ENCODE measurements at regions not wholly inside any gene's neighbourhood (a gene's known extent, or its start where the extent isn't known, plus 50 kb on each side); places are given as distances from the start of the nearest gene placed in this dataset.

DNA sequence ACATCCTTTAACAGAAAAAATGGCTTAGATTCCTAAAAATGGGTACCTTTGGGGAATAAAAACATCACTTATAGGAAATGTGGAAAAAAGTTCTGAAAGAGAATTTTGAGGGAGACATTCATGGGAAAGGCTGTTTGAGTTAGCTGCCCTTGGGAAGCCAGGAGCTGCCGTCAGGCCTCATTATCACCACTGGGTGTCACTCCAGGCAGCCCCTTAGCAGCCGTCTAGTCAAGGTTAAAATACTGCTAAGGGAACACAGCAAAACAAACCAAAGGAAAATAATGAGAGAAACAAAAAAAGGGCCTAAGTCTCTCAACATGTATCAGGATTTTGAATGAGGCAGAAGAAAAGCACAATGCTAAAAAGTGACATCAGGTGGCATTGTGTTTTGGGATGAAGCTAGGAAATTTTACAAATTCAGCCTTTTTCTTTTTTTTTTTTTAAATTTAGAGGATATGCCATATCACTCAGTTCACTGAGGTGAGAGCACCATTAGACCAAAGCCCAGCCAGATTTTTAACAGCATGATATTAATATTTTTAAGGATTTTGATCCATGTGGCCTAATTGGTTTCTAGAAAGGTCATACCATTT, 235.3 kb downstream of the GPAT3 start:
- H3K9me2 ChIP-seq (replicated peaks; ENCODE audit: insufficient read depth, low read length), result no peaks in the 10 kb centered on the region
- no peak overlapping the region for H3K27ac ChIP-seq (ENCODE audit: low read depth, low read length)
- no peaks in the 10 kb centered on the region for H3F3A ChIP-seq (ENCODE audit: insufficient read depth)
- no peak overlapping the region for H3K9ac ChIP-seq (ENCODE audit: low read length)
- H3K9me3 ChIP-seq (ENCODE audit: insufficient read depth, low read length), result no peaks in the 10 kb centered on the region
- H3K4me3 ChIP-seq (ENCODE audit: insufficient read depth, low read length, poor library complexity, severe bottlenecking), result no peak overlapping the region
- H3K79me2 ChIP-seq (ENCODE audit: insufficient read depth, low read length), result no peaks in the 10 kb centered on the region
- no peak for TF ChIP-seq EZH2phosphoT487 (conservative IDR thresholded peaks at IDR 0.05; ENCODE audit: low read length)
- TF ChIP-seq, protein P1, sequence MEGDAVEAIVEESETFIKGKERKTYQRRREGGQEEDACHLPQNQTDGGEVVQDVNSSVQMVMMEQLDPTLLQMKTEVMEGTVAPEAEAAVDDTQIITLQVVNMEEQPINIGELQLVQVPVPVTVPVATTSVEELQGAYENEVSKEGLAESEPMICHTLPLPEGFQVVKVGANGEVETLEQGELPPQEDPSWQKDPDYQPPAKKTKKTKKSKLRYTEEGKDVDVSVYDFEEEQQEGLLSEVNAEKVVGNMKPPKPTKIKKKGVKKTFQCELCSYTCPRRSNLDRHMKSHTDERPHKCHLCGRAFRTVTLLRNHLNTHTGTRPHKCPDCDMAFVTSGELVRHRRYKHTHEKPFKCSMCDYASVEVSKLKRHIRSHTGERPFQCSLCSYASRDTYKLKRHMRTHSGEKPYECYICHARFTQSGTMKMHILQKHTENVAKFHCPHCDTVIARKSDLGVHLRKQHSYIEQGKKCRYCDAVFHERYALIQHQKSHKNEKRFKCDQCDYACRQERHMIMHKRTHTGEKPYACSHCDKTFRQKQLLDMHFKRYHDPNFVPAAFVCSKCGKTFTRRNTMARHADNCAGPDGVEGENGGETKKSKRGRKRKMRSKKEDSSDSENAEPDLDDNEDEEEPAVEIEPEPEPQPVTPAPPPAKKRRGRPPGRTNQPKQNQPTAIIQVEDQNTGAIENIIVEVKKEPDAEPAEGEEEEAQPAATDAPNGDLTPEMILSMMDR (IDR thresholded peaks at IDR 0.05; ENCODE audit: insufficient read depth, low read length, poor library complexity, severe bottlenecking), result no peak
- no peak overlapping the region for H2AFZ ChIP-seq (ENCODE audit: low read depth, low read length, severe bottlenecking)
- H3K27me3 ChIP-seq (ENCODE audit: low read length), result no peaks in the 10 kb centered on the region
- H3K36me3 ChIP-seq (ENCODE audit: low read length), result no peaks in the 10 kb centered on the region
- no peaks in the 10 kb centered on the region for H4K20me1 ChIP-seq (ENCODE audit: low read depth, low read length)
- H3K4me2 ChIP-seq (ENCODE audit: low read depth, low read length, poor library complexity, severe bottlenecking), result no peak overlapping the region

DNA sequence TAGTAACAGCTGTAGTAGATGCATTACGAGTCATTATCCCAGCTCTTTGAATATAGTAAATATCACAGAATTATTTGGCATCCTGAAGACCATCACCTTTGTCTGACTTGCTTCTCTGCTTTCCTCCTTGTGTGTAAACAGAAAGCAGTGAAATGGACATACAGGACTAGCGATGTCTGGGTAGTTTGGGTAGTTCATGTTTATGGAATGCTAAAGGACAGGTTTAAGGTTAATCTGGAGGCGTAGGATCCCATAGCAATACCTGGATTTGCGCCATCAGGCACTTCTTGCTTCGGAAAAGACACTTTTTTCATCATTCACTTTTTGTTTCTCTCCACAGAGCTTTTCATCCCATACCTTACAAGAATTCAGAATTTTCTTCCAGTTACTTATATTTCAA, 232.2 kb downstream of the GPAT3 start:
- no peaks in the 10 kb centered on the region for H4K20me1 ChIP-seq (ENCODE audit: low read depth, low read length)
- H2AFZ ChIP-seq (ENCODE audit: low read depth, low read length, severe bottlenecking), result no peak overlapping the region
- no peak overlapping the region for H3K9ac ChIP-seq (ENCODE audit: low read length)
- H3F3A ChIP-seq (ENCODE audit: insufficient read depth), result no peaks in the 10 kb centered on the region
- no peaks in the 10 kb centered on the region for H3K79me2 ChIP-seq (ENCODE audit: insufficient read depth, low read length)
- no peaks in the 10 kb centered on the region for H3K27me3 ChIP-seq (ENCODE audit: low read length)
- TF ChIP-seq, protein P1 (IDR thresholded peaks at IDR 0.05; ENCODE audit: insufficient read depth, low read length, poor library complexity, severe bottlenecking), result no peak
- no peak for TF ChIP-seq EZH2phosphoT487 (conservative IDR thresholded peaks at IDR 0.05; ENCODE audit: low read length)
- no peaks in the 10 kb centered on the region for H3K9me3 ChIP-seq (ENCODE audit: insufficient read depth, low read length)
- H3K36me3 ChIP-seq (ENCODE audit: low read length), result no peaks in the 10 kb centered on the region
- H3K4me3 ChIP-seq (ENCODE audit: insufficient read depth, low read length, poor library complexity, severe bottlenecking), result no peak overlapping the region
- no peaks in the 10 kb centered on the region for H3K9me2 ChIP-seq (replicated peaks; ENCODE audit: insufficient read depth, low read length)
- H3K4me2 ChIP-seq (ENCODE audit: low read depth, low read length, poor library complexity, severe bottlenecking), result no peak overlapping the region
- no peak overlapping the region for H3K27ac ChIP-seq (ENCODE audit: low read depth, low read length)

DNA sequence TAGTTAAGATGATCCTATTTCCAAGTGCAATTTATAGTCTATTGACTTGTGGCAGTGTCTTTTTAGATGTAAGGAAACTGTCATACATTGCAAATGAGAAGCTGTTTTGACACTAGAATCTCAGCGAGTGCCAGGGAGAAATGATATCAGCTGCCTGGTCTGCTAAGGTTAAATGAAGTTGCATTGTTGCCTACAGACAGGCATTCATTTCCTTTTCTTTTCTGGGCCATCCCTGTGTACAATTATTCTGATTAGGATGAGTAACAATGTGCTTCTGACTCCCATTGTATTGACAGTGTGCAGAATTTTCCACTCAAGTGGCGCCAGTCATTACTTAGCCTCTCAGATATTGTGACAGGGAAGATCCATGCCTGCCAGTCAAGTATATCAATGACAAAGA, 231.2 kb downstream of the GPAT3 start:
- Histone ChIP-seq H2AFZ (ENCODE audit: low read depth, low read length, severe bottlenecking) (no peak overlapping the region), H3K79me2 (ENCODE audit: insufficient read depth, low read length) (no peaks in the 10 kb centered on the region), H3K36me3 (ENCODE audit: low read length) (no peaks in the 10 kb centered on the region), H3K4me3 (ENCODE audit: insufficient read depth, low read length, poor library complexity, severe bottlenecking) (no peak overlapping the region), H3K9me2 (replicated peaks; ENCODE audit: insufficient read depth, low read length) (no peaks in the 10 kb centered on the region), H3F3A (ENCODE audit: insufficient read depth) (no peaks in the 10 kb centered on the region), H3K27me3 (ENCODE audit: low read length) (no peaks in the 10 kb centered on the region), H3K9me3 (ENCODE audit: insufficient read depth, low read length) (no peaks in the 10 kb centered on the region), H3K9ac (ENCODE audit: low read length) (no peak overlapping the region), H3K27ac (ENCODE audit: low read depth, low read length) (no peak overlapping the region), H4K20me1 (ENCODE audit: low read depth, low read length) (no peaks in the 10 kb centered on the region), H3K4me2 (ENCODE audit: low read depth, low read length, poor library complexity, severe bottlenecking) (no peak overlapping the region)
- TF ChIP-seq, protein P1 (IDR thresholded peaks at IDR 0.05; ENCODE audit: insufficient read depth, low read length, poor library complexity, severe bottlenecking), result no peak

All from SU-DHL-6 (cell line).